Fibroblast of peridontal ligament (primary cell): ENCODE measurements at regions not wholly inside any gene's neighbourhood (a gene's known extent, or its start where the extent isn't known, plus 50 kb on each side); places are given as distances from the start of the nearest gene placed in this dataset.

Experiments
- DNase-seq: peaks from one replicate; pipeline ENCODE4 v3.0.0-alpha.2; 2010; ENCODE audit errors: extremely low read depth

DNA sequence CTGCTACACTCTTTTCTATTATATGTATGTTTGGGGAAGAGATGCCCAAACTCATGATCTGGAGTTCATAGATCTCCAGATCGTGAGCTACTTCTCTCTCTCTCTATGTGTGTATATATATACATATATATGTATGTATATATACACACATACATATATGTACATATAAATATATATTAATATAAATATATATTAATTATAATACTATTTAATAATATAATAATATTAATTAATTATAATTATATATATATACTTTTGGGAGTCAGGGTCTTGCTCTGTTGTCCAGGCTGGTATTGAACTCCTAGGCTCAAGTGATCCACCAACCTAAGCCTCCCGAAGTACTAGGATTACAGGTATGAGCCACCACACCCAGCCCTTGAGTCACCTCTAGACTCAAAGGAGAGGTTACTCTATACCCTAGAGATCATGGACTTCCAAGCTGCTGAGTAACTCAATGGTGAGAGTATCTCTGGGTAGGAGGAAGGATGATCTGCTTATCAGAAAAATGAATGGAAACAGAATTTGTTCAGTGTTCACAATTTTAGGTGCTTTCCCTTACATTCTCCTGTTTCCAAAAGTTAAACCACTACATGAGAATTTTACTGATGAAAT is 463.5 kb upstream of the TRIB2 start:
- DNase-seq = no peak

DNA sequence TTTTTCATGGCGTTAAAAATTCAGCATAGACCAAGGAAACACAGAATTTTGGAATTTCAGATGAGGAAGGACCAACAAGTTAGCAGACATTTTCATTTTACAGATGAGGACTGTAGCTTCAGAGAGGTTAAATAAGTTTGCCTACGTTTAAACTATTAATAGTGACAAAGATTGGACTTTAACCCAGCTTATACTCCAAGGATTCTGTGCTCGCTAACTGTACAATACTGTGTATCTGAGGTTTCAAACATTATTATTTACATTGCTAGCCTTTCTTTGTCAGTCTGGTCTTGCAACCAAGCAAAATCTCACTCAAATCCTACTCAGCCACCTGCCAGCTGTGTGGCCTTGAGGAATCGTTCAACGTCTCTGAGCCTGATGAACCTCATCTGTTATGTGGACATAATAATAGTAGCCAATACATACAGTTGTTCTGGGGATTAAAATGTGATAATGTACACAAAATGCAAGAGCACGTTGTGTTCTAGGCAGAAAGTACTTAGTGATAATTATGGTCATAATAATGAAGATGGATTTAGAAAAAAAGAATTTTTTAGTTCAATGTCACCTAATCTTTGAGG is 462.4 kb upstream of the TRIB2 start:
- DNase-seq = no peak

DNA sequence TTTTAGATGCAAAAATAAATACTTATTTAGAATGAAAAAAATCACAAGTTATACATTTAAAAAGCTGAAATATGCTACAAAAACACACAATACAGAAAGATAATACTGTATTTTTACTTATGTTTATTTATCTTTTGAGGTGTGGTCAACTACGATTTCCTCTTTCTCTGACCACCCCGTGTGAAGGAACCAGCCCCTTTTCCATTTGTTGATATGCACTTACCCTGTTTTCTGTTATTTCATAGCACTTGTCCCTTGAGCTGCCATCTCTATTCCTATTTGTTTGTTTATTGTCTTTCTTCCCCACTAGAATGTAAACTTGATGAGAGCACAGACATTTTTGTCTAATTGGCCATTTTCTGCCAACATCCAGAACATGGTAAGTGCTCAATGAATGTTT is 460.5 kb upstream of the TRIB2 start:
- no peak for DNase-seq

DNA sequence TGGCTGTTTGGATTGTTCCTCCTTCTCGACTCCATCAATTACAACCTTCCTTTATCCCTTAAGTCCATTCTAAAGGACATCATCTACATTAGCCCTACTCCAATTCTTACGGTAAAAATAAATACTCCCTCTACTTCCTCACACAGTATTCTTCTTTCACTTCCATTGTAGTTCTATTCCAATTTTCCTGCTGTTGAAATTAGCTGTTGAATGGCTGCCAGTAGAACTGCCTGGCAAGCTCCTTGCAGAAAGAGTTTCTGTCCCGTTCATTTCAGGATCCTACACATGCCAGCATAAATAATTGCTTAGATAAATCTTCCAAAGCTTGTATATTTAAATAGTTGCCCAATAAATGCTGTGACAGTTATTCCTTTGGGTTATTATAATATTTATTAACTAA is 459.3 kb upstream of the TRIB2 start:
- DNase-seq = peak; percentile 57

DNA sequence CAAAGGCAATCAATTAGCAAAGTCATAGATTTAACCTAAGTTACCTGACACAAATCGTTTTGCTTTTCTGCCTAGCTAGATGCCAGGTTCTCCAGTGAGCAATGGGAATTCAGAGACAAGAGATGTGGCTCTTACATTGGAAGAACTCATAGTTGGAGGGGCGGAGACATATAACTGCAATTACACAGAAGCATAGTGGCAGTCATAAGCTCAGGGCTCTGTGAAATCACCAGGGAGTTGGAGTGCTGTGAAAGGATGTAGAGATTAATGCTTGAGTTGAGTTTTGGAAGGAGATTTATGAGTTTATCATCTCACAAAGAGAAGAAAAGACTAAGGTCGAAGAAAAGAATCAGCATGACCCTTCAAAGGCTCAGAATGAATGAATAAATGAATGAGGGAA is 457.2 kb upstream of the TRIB2 start:
- no peak for DNase-seq

DNA sequence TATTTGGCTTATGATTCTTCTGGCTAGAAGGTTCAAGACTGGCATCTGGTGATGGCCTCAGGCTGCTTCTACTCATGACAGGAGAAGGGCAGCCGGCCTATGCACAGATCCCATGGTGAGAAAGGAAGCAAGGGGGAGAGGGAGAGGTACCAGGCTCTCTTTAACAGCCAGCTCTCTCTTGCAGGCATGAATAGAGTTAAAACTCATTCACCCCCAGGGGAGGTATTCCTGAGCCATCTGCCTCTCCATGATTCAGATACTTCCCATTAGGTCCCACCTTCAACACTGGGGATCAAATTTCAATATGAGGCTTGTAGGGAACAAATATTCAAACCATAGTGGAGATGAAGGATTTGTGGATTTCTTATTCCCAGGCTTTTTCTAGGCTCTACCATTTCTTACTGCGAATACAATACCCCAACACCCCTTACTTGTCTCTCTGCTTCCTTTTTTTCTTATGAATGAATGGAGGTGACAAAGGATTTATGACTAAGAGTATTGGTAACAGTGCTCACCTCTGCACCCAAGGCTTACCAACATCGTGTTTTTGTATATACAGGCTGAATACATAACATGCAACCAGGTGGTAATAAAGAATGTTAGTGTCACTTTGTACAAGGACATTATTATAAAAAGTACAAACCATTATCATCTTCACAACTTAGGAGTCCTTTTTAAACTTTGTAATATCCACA is 454.6 kb upstream of the TRIB2 start:
- DNase-seq = no peak

DNA sequence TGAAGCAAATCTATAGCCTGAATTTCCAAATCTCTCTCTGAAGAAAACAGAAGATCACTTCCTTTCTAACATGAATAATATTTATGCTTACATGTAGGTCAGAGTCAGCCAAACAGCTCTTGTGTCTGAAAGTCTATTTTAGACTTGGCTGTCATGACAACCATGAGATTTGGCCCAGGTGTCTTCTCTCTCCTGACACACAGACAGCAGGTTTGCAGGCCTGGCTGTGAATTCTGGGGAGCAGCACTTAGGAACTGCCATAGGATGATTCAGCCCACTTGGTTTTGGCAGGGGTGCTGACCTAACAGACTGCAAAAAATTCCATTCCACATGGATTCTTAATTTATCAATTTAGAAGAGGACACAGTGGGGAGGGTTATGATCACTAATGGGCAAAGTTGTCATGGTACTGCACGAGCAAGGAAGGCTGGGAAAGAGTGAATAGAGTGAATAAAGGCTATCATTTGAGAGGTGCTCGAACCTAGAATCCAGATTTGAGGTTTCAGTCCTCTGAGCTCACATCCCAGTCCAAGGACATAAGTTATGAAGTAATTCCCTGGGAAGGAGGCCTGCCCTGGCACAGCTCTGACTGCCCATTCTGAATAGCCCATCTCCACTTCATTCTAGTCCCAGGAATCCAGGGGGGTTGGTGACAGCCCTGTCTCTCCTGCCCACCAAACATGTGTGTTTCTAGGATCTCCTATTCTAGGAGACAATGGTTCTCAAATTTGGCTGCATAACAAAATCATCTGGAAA is 453.9 kb upstream of the TRIB2 start:
- peak; percentile 60 for DNase-seq

DNA sequence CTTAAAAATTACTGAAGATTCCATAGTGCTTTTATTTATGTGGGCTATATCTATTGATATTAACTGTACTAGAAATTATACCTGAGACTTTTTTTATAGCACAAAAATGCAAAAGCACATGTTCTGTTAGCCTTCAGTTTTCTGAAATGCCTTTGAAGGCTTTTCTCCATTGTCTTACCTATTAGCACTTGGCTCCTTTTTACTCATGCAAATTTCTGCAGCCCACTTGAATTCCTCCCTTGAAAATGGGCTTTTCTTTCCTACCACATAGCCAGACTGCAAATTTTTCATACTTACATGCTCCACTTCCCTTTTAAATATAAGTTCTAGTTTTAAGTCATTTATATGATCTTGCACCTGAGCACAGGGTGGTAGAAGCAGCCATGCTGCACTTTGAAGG is 453.0 kb upstream of the TRIB2 start:
- DNase-seq = no peak

DNA sequence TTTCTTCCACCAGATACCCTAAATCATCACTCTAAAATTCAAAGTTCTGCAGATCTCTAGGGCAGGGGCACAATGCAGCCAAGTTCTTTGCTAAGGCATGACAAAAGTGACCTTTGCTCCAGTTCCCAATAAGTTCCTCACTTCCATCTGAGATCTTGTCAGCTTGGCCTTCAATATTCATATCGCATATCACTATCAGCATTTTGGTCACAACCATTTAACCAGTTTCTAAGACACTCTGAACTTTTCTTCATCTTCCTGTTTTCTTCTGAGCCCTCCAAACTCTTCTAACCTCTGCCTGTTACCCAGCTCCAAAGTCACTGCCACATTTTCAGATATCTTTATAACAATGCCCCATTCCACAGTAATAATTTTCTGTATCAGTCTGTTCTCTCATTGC is 452.6 kb upstream of the TRIB2 start:
- DNase-seq = no peak

DNA sequence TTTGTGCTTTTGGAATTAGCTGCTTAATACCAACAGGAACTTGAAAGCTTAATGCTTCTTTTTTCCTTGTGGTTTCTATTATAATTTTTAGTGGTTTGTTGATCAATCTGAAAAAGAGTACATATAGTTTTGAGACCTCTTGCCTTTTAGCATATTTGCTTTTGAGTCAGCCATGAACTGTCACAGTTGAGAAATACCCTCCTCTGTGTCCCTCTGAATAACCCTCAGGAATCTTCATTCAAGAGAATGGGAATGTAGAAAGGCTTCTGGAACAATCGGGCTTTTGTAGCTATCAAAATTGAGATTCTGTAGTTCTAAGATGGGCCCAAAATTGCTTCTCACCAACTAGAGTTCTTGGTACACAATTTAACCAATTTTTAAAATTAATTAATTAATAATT is 451.1 kb upstream of the TRIB2 start:
- DNase-seq = peak; percentile 40

DNA sequence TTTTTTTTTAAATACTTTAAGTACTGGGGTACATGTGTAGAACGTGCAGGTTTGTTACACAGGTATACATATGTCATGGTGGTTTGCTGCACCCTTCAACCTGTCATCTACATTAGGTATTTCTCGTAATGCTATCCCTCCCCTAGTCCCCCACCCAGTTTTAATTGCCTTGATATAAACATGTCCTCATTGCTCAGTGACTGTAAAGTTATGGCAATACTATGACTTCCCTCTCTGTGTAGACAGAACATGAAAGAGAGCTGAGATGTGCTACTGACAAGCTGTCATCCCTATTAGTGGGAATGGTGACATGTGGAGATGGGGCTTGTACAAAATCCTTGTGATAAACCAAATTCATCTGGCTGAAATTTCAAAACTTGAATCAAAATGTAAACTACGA is 449.7 kb upstream of the TRIB2 start:
- DNase-seq = no peak

DNA sequence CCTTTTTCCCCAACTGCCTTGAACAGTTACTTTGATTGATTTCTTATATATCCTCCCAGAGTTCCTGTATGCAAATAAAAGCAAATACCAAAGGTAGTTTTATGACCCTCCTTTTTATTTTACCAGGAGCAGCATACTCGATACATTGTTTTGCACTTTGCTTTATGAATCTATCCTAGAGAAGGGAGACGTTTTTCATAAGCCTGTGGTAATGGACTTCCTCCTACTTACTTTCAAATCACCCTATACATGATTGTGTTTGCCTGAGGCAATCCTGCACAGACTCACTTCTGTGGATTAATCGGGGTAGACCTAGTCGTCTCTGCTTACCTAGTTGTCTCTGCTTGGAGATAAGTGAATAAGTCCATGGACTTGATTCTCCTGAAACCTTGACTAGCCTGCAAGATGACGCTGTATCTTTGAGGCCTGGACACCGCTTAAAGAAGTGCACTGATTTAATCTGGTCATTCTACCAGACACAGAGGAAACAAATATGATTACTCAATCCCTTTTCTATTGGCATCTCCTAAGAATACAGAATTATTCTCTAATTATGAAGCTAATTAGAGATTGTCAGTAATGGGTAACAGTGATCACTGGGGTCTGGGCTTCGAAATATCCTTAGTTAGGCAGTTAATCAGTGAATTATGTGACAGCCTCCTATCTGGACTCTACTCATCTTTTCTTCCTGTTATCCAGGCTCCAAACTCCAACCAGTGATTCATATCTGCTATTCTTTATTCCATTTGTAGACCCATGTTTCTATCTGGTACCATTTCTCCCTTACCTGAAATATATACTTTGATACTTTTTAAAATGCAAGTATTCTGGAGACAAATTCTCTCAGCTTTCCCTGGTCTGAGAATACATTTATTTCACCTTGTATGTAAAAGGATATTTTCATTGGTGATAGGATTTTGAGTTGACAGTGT is 447.4 kb upstream of the TRIB2 start:
- no peak for DNase-seq

DNA sequence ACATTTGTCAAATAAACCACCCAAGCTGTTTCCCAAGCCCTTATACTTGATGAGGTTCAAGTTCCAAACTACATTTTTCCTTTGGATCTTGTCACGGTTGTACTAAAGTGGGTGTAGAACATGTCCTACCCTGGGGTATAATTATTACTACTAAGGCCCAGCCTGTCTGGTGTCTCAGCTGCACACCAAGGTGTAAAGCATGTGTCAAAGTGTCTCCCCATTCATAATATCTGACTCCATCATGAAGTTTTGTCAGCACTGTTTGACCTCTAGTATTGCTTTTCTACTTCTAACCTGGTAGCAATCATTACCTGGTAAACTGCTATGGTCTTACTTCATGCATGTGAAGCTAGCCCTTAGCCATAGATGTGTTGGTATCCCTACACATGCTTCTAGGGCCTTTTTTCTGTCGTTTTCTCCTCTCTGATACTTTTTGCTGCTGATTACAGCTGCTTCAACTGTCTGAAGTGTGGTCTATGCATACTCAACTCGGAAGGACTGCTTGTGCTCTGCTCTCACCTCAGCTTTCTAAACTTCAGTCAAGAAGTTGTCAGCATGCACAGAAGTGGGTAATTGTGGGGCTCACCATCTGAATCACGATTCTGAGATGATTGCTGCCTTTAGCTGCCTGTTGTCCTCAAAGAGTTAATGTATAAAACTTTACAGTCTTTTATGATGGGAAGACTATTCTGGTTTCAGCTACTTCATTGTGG is 445.7 kb upstream of the TRIB2 start:
- DNase-seq = no peak

DNA sequence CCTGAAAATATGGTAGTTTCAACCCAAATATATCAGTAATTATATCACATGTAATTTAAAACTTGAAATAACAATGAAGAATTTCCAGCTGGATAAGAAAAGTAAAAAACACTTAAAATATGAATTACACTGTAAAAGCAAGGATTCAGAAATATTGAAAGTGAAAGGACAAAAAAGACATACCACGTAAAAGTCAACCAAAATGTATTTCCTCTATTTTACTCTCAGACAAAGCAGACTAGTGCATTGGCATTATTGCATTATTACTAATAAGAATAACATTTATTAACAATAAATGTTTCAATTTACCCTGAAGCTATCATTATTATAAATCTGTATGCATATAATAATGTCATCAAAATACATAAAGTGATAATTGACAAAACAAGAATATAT is 445.1 kb upstream of the TRIB2 start:
- DNase-seq = no peak

DNA sequence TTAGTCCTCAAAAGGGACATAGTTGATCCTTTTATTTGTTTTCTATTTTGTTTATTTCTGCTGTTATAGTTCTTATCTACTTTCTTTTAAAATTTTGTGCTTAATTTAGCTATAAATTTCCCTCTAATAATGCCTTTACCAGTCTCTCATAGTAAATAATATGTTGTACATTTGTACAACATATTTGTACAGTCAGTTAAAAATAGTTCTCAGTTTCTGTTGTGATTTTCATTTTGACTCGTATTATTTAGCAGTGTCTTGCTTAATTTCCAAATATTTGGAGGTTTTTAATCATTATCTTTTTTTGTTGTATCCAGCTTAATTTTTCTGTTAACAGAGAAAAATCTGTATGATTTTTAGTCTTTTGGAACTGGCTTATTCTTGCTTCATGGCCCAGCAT is 443.6 kb upstream of the TRIB2 start:
- DNase-seq = no peak

DNA sequence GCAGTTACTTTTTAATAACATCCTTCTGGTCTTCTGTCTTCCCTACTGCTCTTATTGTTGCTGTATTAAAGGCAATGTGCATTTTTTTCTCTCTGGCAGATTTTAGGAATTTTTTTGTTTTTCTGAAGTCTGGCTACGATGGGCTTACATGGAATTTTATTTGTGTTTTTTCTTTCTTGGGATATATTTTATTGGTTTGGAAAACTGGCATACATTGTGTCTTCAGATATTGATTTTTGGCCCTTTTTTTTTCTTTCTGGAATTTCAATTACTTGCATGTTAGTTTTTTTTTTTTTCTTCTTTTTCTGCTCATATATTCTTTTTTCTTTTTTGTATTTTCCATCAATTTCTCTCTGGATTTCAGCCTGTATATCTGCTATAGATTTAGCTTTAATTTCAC is 442.1 kb upstream of the TRIB2 start:
- no peak for DNase-seq

DNA sequence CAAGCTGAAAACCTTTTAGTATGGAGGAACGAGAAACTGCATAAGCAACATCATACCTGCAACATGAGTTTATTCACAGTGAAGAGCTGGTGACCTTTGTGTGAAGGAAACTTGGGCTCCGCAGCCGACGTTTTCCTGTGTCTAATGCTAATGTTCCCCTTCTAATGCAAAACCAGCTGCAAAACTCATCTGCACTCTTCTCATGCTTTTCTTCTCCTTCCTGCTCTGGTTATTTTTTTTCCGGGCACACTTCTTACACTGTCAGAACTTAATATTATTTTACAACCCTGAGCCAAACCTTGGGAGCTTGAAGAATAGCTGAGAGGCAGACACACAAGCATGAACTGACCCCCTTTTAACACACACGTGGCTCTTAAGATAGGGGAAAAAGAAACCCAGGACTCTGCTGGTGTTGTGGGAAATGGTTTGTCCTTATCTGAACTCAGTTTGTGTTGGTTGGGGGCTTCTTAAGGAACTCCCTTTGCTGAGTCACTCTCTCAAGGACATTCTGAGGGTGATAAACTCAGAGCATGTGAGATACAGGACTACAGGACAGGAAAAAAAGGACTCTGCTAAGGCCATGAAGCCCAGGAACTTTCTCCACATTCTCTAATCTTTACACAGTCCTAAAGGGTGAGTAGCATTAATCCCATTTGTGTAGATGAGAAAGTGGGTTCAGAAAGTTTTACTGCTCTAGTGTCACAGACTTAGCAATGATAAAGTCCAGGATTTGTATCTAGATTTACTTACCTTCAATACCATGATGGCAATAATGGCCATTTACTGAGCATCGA is 439.3 kb upstream of the TRIB2 start:
- no peak for DNase-seq

DNA sequence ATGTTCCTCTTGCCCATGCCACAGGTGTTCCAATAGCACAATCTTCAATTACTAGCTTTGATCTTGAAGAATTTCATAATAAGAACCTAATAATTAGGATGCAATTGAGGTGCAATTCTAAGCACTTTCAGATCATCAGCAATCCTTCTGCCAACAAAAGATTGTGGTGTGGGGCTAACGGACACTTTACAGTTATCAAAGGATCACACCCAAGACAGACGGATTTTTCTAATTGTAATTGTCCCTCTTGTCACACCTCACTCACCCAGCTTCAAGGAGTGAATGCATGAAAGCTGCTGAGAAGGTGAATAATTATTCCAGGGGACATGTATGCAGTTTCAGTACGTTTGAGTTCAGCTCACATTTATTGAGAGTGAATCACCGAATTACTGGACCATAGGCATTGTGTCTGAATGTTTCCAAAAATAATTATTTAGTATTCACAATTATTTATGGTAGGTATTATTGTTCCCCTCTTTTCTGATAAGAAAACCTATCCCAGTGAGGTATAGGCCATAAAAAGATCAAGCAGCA is 438.5 kb upstream of the TRIB2 start:
- no peak for DNase-seq

DNA sequence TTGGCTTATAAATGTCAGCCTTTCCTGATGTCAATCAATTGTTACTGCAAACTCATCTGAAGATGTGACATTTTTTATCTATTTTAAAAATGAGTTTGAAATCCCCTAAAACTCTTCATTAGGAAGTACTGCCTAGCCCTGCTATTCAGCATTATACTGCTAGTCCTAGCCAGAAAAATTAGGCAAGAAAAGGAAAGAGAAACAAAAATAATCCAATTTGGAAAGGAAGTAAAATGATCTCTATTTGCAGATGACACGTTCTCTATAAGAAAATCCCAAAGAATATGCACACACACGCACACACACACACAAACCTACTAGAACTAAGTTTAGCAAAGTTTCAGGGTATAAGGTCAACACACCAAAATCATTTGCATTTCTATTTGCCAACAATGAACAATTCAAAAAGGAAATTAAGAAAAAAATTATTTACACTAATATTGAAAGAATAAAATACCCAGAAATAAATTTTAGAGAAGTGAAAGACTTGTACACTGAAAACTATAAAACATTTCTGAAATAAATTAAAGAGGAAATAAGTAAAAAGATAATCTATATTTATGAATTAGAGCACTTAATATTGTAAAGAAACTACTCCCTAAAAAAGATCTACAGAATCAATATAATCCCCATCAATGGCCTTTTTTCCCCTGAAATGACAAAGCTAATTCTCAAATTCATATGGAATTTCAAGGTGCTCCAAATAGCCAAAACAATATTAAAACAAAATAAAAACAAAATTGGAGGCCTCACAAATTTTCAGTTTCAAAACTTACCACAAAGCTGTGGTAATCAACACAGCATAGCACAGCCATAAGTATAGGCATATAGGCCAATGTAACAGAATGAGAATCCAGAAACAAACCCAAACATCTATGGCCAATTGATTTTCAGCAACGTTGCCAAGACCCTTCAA is 433.7 kb upstream of the TRIB2 start:
- no peak for DNase-seq
